Liver (tissue), 7 donors: ENCODE measurements at regions not wholly inside any gene's neighbourhood (a gene's known extent, or its start where the extent isn't known, plus 50 kb on each side); places are given as distances from the start of the nearest gene placed in this dataset.

Experiments used
- DNase-seq: peaks from one replicate; pipeline ENCODE4 v3.0.0-alpha.2; 2017; ENCODE audit warnings: low spot score
- H3K27ac ChIP-seq, 2 donors: one replicate each; pipeline ENCODE4 v1.7.0; 2013; ENCODE audit warnings: inconsistent platforms in 2 of 2, low read length in 2 of 2, control low read depth in 1 of 2, low read depth in 1 of 2, mild to moderate bottlenecking in 1 of 2
- H3K27me3 ChIP-seq, 4 donors: one replicate each; pipeline versions ENCODE4 v1.6.1 to v1.7.0; 2013; ENCODE audit warnings: low read length in 3 of 4, inconsistent platforms in 1 of 4, mild to moderate bottlenecking in 1 of 4, moderate library complexity in 1 of 4; ENCODE audit not compliant: control insufficient read depth in 4 of 4, insufficient read depth in 4 of 4
- H3K36me3 ChIP-seq, 4 donors: one replicate each; pipeline versions ENCODE4 v1.6.1 to v1.7.0; 2013; ENCODE audit warnings: low read length in 3 of 4, mild to moderate bottlenecking in 3 of 4, low read depth in 1 of 4, moderate library complexity in 1 of 4; ENCODE audit not compliant: control insufficient read depth in 4 of 4, insufficient read depth in 3 of 4
- H3K4me1 ChIP-seq, 4 donors: one replicate each; pipeline versions ENCODE4 v1.6.1 to v1.7.0; 2013; ENCODE audit warnings: low read length in 3 of 4, mild to moderate bottlenecking in 3 of 4, moderate library complexity in 1 of 4; ENCODE audit not compliant: control insufficient read depth in 4 of 4, insufficient read depth in 4 of 4
- H3K4me3 ChIP-seq, 3 donors: one replicate each; pipeline versions ENCODE4 v1.6.1 to v1.7.0; 2013; ENCODE audit warnings: low read length in 3 of 3, control low read depth in 1 of 3, low read depth in 1 of 3, mild to moderate bottlenecking in 1 of 3
- H3K9ac ChIP-seq, 2 donors: one replicate each; pipeline ENCODE4 v1.7.0; 2013; ENCODE audit warnings: low read length in 2 of 2, mild to moderate bottlenecking in 2 of 2, moderate library complexity in 2 of 2, control low read depth in 1 of 2, low read depth in 1 of 2
- H3K9me3 ChIP-seq, 4 donors: one replicate each; pipeline versions ENCODE4 v1.6.1 to v1.7.0; 2013; ENCODE audit warnings: low read length in 3 of 4; ENCODE audit not compliant: control insufficient read depth in 4 of 4
- EGR1 ChIP-seq, 2 donors: IDR thresholded peaks; 2 replicates each; pipeline ENCODE4 v1.6.1; 2016 to 2018; ENCODE audit warnings: antibody characterized with exemption in 2 of 2, low read depth in 2 of 2
- FOXA1 ChIP-seq: IDR thresholded peaks from 2 replicates; pipeline ENCODE4 v1.6.1; 2016; ENCODE audit warnings: antibody characterized with exemption
- FOXA2 ChIP-seq: IDR thresholded peaks from 2 replicates; pipeline ENCODE4 v1.6.1; 2016; ENCODE audit warnings: antibody characterized with exemption
- HNF4A ChIP-seq, 2 donors: conservative IDR thresholded peaks; 2 replicates each; pipeline ENCODE4 v1.6.1; 2016; ENCODE audit warnings: antibody characterized with exemption in 2 of 2, mild to moderate bottlenecking in 2 of 2
- HNF4G ChIP-seq: IDR thresholded peaks from 2 replicates; pipeline ENCODE4 v1.6.1; 2016; ENCODE audit warnings: antibody characterized with exemption
- JUND ChIP-seq, 2 donors: IDR thresholded peaks; 2 replicates each; pipeline ENCODE4 v1.6.1; 2016; ENCODE audit warnings: antibody characterized with exemption in 2 of 2
- RAD21 ChIP-seq, 2 donors: IDR thresholded peaks; 2 replicates each; pipeline ENCODE4 v1.6.1; 2016; ENCODE audit warnings: antibody characterized with exemption in 2 of 2, mild to moderate bottlenecking in 2 of 2
- WGBS: extraction: QIAGEN DNeasy Blood & Tissue Kit; methylation state at CpG from one replicate; pipeline ENCODE4 v1.1.7; 2013; 5-methylcytosine and 5-hydroxymethylcytosine counted together
- TF ChIP-seq, protein P1 (sequence below): IDR thresholded peaks from 2 replicates; pipeline ENCODE4 v1.6.1; 2016; ENCODE audit warnings: antibody characterized with exemption, mild to moderate bottlenecking
- TF ChIP-seq, protein P2 (sequence below): IDR thresholded peaks from 2 replicates; pipeline ENCODE4 v1.6.1; 2016; ENCODE audit warnings: antibody characterized with exemption
- TF ChIP-seq, protein P3 (sequence below): IDR thresholded peaks from 2 replicates; pipeline ENCODE4 v1.6.1; 2016; ENCODE audit warnings: antibody characterized with exemption
- donor health status: healthy.
- donor health status: healthy.
- donor health status: healthy.
- donor health status: healthy.

DNA sequence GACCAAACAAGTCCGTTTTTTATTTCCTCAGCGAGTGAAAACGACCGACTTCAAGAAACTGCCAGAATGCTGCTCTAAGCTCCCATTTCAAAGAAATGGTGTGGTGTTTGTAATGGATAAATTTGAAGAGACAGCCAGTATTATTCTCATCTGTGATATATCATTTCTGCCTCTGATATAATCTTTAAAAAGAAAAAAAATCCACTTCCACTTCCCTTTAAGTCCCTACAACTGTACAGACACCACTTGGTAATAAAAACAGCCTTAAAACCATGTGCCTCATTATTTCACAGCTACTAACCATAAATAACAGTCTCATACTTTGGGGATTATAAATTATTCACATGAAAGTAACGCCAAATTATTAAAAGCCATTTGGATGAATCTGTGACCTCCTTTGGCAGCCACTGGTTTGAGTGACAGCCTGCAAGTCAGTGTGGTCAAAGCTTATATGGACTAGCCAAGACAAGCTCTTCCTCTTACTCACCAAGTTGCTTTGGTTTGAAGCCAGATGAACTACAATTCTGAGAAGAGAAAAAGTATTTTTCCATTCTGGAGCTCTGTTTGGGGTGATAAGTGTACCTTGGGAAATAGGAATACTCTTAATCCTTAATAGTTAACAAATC lies 168.0 kb downstream of the SHOX2 start (continued):
- TF ChIP-seq, protein P1, sequence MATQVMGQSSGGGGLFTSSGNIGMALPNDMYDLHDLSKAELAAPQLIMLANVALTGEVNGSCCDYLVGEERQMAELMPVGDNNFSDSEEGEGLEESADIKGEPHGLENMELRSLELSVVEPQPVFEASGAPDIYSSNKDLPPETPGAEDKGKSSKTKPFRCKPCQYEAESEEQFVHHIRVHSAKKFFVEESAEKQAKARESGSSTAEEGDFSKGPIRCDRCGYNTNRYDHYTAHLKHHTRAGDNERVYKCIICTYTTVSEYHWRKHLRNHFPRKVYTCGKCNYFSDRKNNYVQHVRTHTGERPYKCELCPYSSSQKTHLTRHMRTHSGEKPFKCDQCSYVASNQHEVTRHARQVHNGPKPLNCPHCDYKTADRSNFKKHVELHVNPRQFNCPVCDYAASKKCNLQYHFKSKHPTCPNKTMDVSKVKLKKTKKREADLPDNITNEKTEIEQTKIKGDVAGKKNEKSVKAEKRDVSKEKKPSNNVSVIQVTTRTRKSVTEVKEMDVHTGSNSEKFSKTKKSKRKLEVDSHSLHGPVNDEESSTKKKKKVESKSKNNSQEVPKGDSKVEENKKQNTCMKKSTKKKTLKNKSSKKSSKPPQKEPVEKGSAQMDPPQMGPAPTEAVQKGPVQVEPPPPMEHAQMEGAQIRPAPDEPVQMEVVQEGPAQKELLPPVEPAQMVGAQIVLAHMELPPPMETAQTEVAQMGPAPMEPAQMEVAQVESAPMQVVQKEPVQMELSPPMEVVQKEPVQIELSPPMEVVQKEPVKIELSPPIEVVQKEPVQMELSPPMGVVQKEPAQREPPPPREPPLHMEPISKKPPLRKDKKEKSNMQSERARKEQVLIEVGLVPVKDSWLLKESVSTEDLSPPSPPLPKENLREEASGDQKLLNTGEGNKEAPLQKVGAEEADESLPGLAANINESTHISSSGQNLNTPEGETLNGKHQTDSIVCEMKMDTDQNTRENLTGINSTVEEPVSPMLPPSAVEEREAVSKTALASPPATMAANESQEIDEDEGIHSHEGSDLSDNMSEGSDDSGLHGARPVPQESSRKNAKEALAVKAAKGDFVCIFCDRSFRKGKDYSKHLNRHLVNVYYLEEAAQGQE, result no peak
- TF ChIP-seq, protein P2, sequence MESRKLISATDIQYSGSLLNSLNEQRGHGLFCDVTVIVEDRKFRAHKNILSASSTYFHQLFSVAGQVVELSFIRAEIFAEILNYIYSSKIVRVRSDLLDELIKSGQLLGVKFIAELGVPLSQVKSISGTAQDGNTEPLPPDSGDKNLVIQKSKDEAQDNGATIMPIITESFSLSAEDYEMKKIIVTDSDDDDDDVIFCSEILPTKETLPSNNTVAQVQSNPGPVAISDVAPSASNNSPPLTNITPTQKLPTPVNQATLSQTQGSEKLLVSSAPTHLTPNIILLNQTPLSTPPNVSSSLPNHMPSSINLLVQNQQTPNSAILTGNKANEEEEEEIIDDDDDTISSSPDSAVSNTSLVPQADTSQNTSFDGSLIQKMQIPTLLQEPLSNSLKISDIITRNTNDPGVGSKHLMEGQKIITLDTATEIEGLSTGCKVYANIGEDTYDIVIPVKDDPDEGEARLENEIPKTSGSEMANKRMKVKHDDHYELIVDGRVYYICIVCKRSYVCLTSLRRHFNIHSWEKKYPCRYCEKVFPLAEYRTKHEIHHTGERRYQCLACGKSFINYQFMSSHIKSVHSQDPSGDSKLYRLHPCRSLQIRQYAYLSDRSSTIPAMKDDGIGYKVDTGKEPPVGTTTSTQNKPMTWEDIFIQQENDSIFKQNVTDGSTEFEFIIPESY, result no peak

DNA sequence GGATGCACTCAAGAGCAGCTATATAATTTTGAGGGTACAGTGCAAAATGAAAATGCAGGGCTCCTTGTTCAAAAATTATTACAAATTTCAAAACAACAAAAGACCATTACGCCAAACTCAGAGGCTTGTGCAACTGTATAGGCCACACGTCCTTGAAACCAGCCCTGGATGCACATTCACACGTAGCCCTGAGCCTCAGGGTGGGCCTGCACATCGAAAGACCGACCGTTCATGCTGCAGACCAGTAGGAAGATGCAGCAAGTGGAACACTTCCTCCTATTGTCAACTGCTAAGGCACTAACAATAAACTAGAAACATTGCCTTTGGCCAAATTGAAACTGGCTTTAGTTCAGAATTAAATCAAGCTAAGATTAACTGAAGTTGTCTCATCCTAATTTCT lies 174.7 kb downstream of the SHOX2 start:
- WGBS, result 79% methylated on average over 6 of the region's 6 CpGs

DNA sequence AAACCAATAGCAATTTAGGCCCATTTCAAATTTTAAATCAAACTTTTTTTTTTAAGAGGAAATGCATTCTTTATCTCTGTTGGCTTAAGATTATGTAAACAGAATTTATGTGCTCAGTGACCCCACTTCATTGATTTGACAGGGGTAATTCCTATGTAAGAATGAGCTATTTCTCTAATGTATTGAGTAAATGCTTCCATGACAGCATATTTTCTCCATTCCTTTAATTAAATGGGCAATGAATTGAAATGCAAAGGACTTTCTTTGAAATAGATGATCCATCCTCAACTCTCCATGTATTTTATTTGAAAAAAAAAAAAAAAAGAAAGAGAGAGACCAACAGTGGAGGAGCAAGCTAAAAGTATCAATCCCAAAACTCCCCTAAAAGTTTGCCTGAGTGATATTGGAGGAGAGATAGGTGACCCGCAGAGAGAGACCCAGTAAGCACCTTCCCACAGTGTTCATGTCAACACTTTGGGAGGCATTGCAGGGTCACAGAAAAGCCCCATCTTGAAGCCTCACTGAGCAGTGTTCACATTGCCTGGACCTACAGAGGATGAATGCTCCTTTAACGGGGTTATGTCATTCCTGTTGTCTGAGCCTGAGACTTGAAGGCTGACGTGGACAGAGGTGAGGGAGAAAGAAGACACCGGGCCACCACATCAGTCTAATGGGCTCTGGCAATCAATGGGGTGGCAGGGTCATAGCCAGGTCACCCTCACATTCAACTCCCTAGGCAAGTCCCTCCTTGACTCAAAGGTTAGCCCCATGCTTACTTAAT lies 176.0 kb downstream of the SHOX2 start:
- WGBS, result 52% methylated on average over 4 of the region's 4 CpGs
- no peak overlapping the region for H3K27ac ChIP-seq
- H3K4me3 ChIP-seq, result no peak overlapping the region

More for the DNA sequence above, 174.7 kb downstream of the SHOX2 start:
- Histone ChIP-seq H3K4me3 (no peak overlapping the region), H3K36me3 (no peaks in the 10 kb centered on the region), H3K4me1 (no peaks in the 10 kb centered on the region), H3K9me3 (no peaks in the 10 kb centered on the region), H3K27me3 (peaks cover 0 to 1% (median 0%) of the 10 kb centered on the region in 4 donors), H3K27ac (no peak overlapping the region), H3K9ac (no peak overlapping the region)
- DNase-seq, result no peak
- TF ChIP-seq, protein P2, result no peak
- no peak for TF ChIP-seq RAD21 (IDR thresholded peaks at IDR 0.05)
- no peak for TF ChIP-seq EGR1 (IDR thresholded peaks at IDR 0.05; ENCODE audit: low read depth in 2 of 2)
- no peak for TF ChIP-seq FOXA2
- TF ChIP-seq, protein P3, sequence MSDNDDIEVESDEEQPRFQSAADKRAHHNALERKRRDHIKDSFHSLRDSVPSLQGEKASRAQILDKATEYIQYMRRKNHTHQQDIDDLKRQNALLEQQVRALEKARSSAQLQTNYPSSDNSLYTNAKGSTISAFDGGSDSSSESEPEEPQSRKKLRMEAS, result no peak
- TF ChIP-seq JUND (IDR thresholded peaks at IDR 0.05), result no peak
- no peak for TF ChIP-seq HNF4G
- no peak for TF ChIP-seq FOXA1

More for the DNA sequence above, 176.0 kb downstream of the SHOX2 start:
- Histone ChIP-seq H3K36me3 (no peaks in the 10 kb centered on the region), H3K27me3 (no peaks in the 10 kb centered on the region), H3K9me3 (no peaks in the 10 kb centered on the region), H3K9ac (no peak overlapping the region), H3K4me1 (no peaks in the 10 kb centered on the region)
- TF ChIP-seq HNF4A (conservative IDR thresholded peaks at IDR 0.05), result no peak
- no peak for TF ChIP-seq HNF4G
- DNase-seq, result no peak
